ENCODE measurements at regions not wholly inside any gene's neighbourhood (a gene's known extent, or its start where the extent isn't known, plus 50 kb on each side); places are given as distances from the start of the nearest gene placed in this dataset.

GRCh38 chr12:77594366-77594765 is 236.3 kb upstream of the NAV3 start:
- H3K4me1 ChIP-seq (replicated peaks in 1 of 2; ENCODE audit: control insufficient read depth in 2 of 2, insufficient read depth in 2 of 2, low read length in 2 of 2): no peaks in the 10 kb centered on the region
- no peaks in the 10 kb centered on the region for H3K27me3 ChIP-seq (ENCODE audit: control insufficient read depth in 2 of 2, insufficient read depth in 2 of 2, low read length in 2 of 2)
- no peak overlapping the region for H3K4me3 ChIP-seq
- no peaks in the 10 kb centered on the region for H3K9me3 ChIP-seq (replicated peaks; ENCODE audit: control insufficient read depth, insufficient read depth, low read depth, low read length)
- FAIRE-seq (no peak), DNase-seq (ENCODE audit: extremely low read depth in 1 of 4, low spot score in 3 of 4) (no peak), ATAC-seq (no peak)
- H3K36me3 ChIP-seq (ENCODE audit: control insufficient read depth, insufficient read depth, low read length): no peaks in the 10 kb centered on the region
- BruUV-seq (replicated peaks): no TSS peak
- TF ChIP-seq EP300 (IDR thresholded peaks at IDR 0.05; ENCODE audit: low read length) (no peak), THAP12 (CRISPR knock-in tag; IDR thresholded peaks at IDR 0.05) (no peak), CREBBP (IDR thresholded peaks at IDR 0.05; ENCODE audit: low read depth, low read length) (no peak), ZNF507 (tag; conservative IDR thresholded peaks at IDR 0.05) (no peak), NKRF (IDR thresholded peaks at IDR 0.05; ENCODE audit: borderline replicate concordance) (no peak), ATF3 (IDR thresholded peaks at IDR 0.05) (no peak), ATF3 (CRISPR knock-in tag; conservative IDR thresholded peaks at IDR 0.05) (no peak), ZNF277 (CRISPR knock-in tag; IDR thresholded peaks at IDR 0.05; ENCODE audit: borderline replicate concordance) (no peak), NONO (IDR thresholded peaks at IDR 0.05; ENCODE audit: low read depth in 2 of 2, low read length in 1 of 2) (no peak), ZEB2 (IDR thresholded peaks at IDR 0.05) (no peak), CBFA2T3 (IDR thresholded peaks at IDR 0.05) (no peak), BHLHE40 (IDR thresholded peaks at IDR 0.05; ENCODE audit: low read length) (no peak), HDAC3 (IDR thresholded peaks at IDR 0.05; ENCODE audit: borderline replicate concordance, partially characterized antibody) (no peak)
- no peak overlapping the region for H3K9ac ChIP-seq (ENCODE audit: insufficient read depth in 1 of 2, low read depth in 2 of 2, low read length in 2 of 2)
- H4K20me1 ChIP-seq (replicated peaks; ENCODE audit: control insufficient read depth, insufficient read depth, low read length): no peaks in the 10 kb centered on the region
- ChIA-PET CTCF (ENCODE audit: low intra/inter-chr PET ratio) (no interaction called here), POLR2A (no interaction called here)
- H3K4me2 ChIP-seq (ENCODE audit: insufficient read depth, low read length): no peak overlapping the region
- WGBS (ENCODE audit: insufficient coverage, low coverage, missing lambda C conversion rate): 2% methylated on average over 3 of the region's 3 CpGs
- intact Hi-C loops (cut with micrococcal nuclease) (no loop called here), in situ Hi-C loops (cut with MboI) (no loop called here)
- no peaks in the 10 kb centered on the region for H3K79me2 ChIP-seq (ENCODE audit: control insufficient read depth, insufficient read depth, low read length)
- H2AFZ ChIP-seq (ENCODE audit: low read depth, low read length): no peak overlapping the region
- H3K9me1 ChIP-seq (ENCODE audit: control insufficient read depth, insufficient read depth, low read length): no peaks in the 10 kb centered on the region
- H3K27ac ChIP-seq (ENCODE audit: extremely low read depth, low read depth, low read length): no peak overlapping the region
